NT2/D1 (cell line): ENCODE measurements at regions not wholly inside any gene's neighbourhood (a gene's known extent, or its start where the extent isn't known, plus 50 kb on each side); places are given as distances from the start of the nearest gene placed in this dataset.

Experiments
- YY1 ChIP-seq: IDR thresholded peaks from 2 replicates; pipeline ENCODE4 v1.6.1; 2011; ENCODE audit not compliant: insufficient read length, insufficient read depth
- ZNF274 ChIP-seq: IDR thresholded peaks from 2 replicates; pipeline ENCODE4 v1.6.1; 2011; ENCODE audit warnings: mild to moderate bottlenecking, low read depth, low read length

DNA sequence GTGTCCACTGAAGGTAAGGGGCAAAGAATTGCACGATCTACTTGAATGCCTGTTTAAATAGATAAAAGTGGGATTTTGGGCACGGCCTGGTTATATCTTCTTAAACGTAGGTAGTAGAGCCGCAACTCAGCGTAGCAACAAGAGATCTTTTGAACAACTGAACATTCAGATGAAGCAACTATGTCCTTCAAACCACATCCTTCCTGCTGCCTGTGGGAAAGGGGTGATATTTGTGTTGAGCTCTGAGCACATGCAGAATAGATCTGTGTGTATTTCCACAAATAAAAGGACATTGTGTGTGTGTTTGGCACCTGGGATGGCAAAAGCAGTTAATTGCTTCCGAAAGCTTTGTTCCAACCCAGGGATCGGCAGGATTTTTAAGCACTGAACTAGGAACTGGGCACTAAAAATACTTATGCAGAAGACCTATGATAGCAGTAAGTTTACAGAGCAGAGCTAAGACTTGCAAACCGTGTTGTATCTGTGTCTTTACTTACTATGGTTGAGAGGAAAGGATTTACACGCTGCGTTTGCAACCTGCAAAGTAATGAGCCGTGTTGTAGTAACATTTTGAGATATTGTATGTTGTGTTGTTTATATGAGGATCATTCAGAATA is 333.4 kb downstream of the CHRM3 start:
- TF ChIP-seq YY1 (no peak), ZNF274 (no peak)
